Stomach (tissue), 8 donors: ENCODE measurements at regions not wholly inside any gene's neighbourhood (a gene's known extent, or its start where the extent isn't known, plus 50 kb on each side); places are given as distances from the start of the nearest gene placed in this dataset.

Experiments used
- DNase-seq, 2 donors: peaks; one replicate each; pipeline versions ENCODE4 v3.0.0 to v3.0.0-alpha.2; 2013 to 2019
- H3K27ac ChIP-seq, 5 donors: fragments of 200-600 bp in 4 of 5; sonication (generic) in 4 of 5; one replicate each; pipeline ENCODE4 v1.5.1; 2013 to 2019; ENCODE audit warnings: mild to moderate bottlenecking in 1 of 5, moderate library complexity in 1 of 5
- H3K27me3 ChIP-seq, 3 donors: fragments of 200-600 bp; sonication (generic); one replicate each; pipeline ENCODE4 v1.5.1; 2017 to 2019; ENCODE audit warnings: mixed run types in 1 of 3
- H3K36me3 ChIP-seq, 4 donors: fragments of 200-600 bp; sonication (generic); 1 replicate in 3 of 4; 2 replicates in 1 of 4; pipeline ENCODE4 v1.5.1; 2016 to 2019
- H3K4me1 ChIP-seq, 4 donors: fragments of 200-600 bp; sonication (generic); one replicate each; pipeline ENCODE4 v1.5.1; 2016 to 2019
- H3K4me3 ChIP-seq, 4 donors: fragments of 200-600 bp; sonication (generic) in 3 of 4; one replicate each; pipeline ENCODE4 v1.5.1; 2016 to 2019; ENCODE audit warnings: mild to moderate bottlenecking in 1 of 4
- H3K9me3 ChIP-seq, 4 donors: fragments of 200-600 bp; sonication (generic); one replicate each; pipeline ENCODE4 v1.5.1; 2016 to 2019
- EP300 ChIP-seq: sonication (generic); formaldehyde crosslinking; IDR thresholded peaks from one replicate; pipeline ENCODE4 v1.6.1; 2017; ENCODE audit warnings: antibody characterized with exemption
- POLR2A ChIP-seq, 4 donors: fragments of 450-650 bp; IDR thresholded peaks; one replicate each; pipeline ENCODE4 v1.6.1; 2016; ENCODE audit warnings: antibody characterized with exemption in 4 of 4, control low read depth in 2 of 4, mild to moderate bottlenecking in 1 of 4, moderate library complexity in 1 of 4
- POLR2AphosphoS5 ChIP-seq, 3 donors: sonication (generic); formaldehyde crosslinking; IDR thresholded peaks; one replicate each; pipeline ENCODE4 v1.6.1; 2016; ENCODE audit warnings: antibody characterized with exemption in 3 of 3
- WGBS, 5 donors: extraction: QIAGEN DNeasy Blood & Tissue Kit in 3 of 5; methylation state at CpG; one replicate each; pipeline versions ENCODE4 v1.1.5 to v1.1.7; 2013 to 2018; 5-methylcytosine and 5-hydroxymethylcytosine counted together
- intact Hi-C: fragments of 100-400 bp; cut with DNase I; formaldehyde crosslinking; loops from one replicate; pipeline ENCODE4 v1.15.1; 2023; ENCODE audit warnings: low total_unique reads
- TF ChIP-seq, protein P1 (sequence below), 7 experiments: fragments of 450-650 bp in 4 of 7; fragments of 200-600 bp in 3 of 7; sonication (generic) in 3 of 7; IDR thresholded peaks; one replicate each; pipeline ENCODE4 v1.5.1; 2016 to 2019; ENCODE audit warnings: antibody characterized with exemption in 7 of 7, control low read depth in 2 of 7, mild to moderate bottlenecking in 1 of 7
- donor health status: healthy with polysubstance abuse.
- donor health status: Bipolar disorder and iron deficiency.
- donor health status: healthy.

- DNase-seq: no peak
- Histone ChIP-seq H3K4me1 (no peaks in the 10 kb centered on the region), H3K36me3 (no peaks in the 10 kb centered on the region), H3K27me3 (peaks cover 0 to 82% (median 18%) of the 10 kb centered on the region in 3 donors), H3K27ac (no peak overlapping the region), H3K9me3 (no peaks in the 10 kb centered on the region), H3K4me3 (no peak overlapping the region)
- no peak for TF ChIP-seq POLR2AphosphoS5 (IDR thresholded peaks at IDR 0.05)
- TF ChIP-seq POLR2A (IDR thresholded peaks at IDR 0.05): no peak
- TF ChIP-seq, protein P1, sequence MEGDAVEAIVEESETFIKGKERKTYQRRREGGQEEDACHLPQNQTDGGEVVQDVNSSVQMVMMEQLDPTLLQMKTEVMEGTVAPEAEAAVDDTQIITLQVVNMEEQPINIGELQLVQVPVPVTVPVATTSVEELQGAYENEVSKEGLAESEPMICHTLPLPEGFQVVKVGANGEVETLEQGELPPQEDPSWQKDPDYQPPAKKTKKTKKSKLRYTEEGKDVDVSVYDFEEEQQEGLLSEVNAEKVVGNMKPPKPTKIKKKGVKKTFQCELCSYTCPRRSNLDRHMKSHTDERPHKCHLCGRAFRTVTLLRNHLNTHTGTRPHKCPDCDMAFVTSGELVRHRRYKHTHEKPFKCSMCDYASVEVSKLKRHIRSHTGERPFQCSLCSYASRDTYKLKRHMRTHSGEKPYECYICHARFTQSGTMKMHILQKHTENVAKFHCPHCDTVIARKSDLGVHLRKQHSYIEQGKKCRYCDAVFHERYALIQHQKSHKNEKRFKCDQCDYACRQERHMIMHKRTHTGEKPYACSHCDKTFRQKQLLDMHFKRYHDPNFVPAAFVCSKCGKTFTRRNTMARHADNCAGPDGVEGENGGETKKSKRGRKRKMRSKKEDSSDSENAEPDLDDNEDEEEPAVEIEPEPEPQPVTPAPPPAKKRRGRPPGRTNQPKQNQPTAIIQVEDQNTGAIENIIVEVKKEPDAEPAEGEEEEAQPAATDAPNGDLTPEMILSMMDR (IDR thresholded peaks at IDR 0.05): no peak
- TF ChIP-seq EP300: no peak
- WGBS, 5 donors: 72 to 80% (median 76%) methylated on average over 5 of the region's 5 CpGs
- intact Hi-C loops: no loop called here
These were observed 658.0 kb downstream of the PTPRU start for GRCh38 chr1:29894311-29894710.

DNA sequence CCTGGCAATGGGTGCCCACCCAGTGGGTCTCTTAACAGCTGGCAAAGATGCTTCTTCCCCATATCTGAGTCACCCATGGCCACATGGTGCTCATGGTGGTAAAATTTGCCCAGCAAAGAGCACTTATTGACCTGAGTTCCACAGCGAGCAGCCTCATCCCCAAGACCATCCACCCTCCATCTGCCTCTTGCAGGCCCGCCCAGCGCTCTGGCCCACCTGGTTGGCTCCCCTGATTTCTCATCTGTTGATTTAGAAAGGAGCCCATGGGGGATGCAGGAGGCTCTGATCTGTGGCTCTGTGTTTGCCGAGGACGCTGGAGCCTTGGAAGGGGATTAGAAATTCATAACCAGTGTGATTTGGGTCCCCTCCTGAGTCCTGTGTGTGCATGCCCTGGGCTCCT lies 657.5 kb downstream of the PTPRU start:
- Histone ChIP-seq H3K4me3 (no peak overlapping the region), H3K27me3 (peaks cover 0 to 77% (median 18%) of the 10 kb centered on the region in 3 donors), H3K36me3 (no peaks in the 10 kb centered on the region), H3K4me1 (no peaks in the 10 kb centered on the region), H3K27ac (no peak overlapping the region), H3K9me3 (no peaks in the 10 kb centered on the region)
- WGBS, 5 donors: 52 to 90% (median 85%) methylated on average over 4 to 5 of the region's 5 CpGs
- intact Hi-C loops: no loop called here
- DNase-seq: no peak
- TF ChIP-seq, protein P1 (IDR thresholded peaks at IDR 0.05): no peak
- TF ChIP-seq POLR2A (IDR thresholded peaks at IDR 0.05): no peak
- TF ChIP-seq EP300: no peak
- no peak for TF ChIP-seq POLR2AphosphoS5 (IDR thresholded peaks at IDR 0.05)

DNA sequence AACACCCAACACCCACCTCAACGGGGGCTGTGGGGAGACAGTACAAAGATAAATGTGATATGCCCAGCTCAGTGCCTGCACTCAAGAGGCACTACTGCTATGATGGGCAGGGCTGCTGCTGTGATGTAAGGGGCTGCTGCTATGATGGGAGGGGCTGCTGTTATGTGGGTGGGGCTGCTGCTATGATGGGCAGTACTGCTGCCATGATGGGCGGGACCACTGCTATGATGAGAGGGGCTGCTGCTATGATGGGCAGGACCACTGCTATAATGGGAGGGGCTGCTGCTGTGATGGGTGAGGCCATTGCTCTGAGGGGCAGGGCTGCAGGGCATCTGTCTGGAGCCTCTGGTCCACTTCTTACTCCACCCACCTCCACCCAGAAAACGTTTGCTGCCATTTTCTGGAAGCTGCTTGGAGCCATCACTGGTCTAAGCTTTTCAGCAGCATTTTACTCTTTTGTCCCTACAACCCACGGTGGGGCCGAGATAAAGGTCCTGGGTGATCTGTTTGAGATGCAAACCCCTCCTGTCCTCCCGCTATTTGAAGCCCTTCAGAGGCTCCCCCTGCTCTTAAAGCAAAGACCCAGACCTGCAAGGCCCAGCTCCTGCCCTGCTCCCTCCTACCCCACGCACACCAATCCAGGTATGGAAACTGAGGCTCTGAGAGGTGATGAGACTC lies 656.9 kb downstream of the PTPRU start:
- no peaks in the 10 kb centered on the region for H3K36me3 ChIP-seq
- no peak for DNase-seq
- TF ChIP-seq EP300: no peak
- TF ChIP-seq POLR2A (IDR thresholded peaks at IDR 0.05): no peak
- TF ChIP-seq POLR2AphosphoS5 (IDR thresholded peaks at IDR 0.05): no peak
- TF ChIP-seq, protein P1 (IDR thresholded peaks at IDR 0.05): no peak
- intact Hi-C loops: no loop called here
- H3K4me1 ChIP-seq: no peaks in the 10 kb centered on the region
- no peak overlapping the region for H3K27ac ChIP-seq
- H3K9me3 ChIP-seq: no peaks in the 10 kb centered on the region
- H3K4me3 ChIP-seq: no peak overlapping the region
- 58 to 70% (median 65%) methylated on average over 7 of the region's 7 CpGs for WGBS, 5 donors
- peaks cover 0 to 71% (median 18%) of the 10 kb centered on the region in 3 donors for H3K27me3 ChIP-seq

- no peaks in the 10 kb centered on the region for H3K36me3 ChIP-seq
- intact Hi-C loops: no loop called here
- no peak overlapping the region for H3K4me3 ChIP-seq
- TF ChIP-seq POLR2AphosphoS5 (IDR thresholded peaks at IDR 0.05) (no peak), POLR2A (IDR thresholded peaks at IDR 0.05) (no peak), EP300 (no peak)
- TF ChIP-seq, protein P1 (IDR thresholded peaks at IDR 0.05): no peak
- DNase-seq: no peak
- H3K4me1 ChIP-seq: no peaks in the 10 kb centered on the region
- peaks cover 0 to 62% (median 18%) of the 10 kb centered on the region in 3 donors for H3K27me3 ChIP-seq
- H3K9me3 ChIP-seq: no peaks in the 10 kb centered on the region
- WGBS, 5 donors: 54 to 79% (median 70%) methylated on average over 1 of the region's 1 CpG
- H3K27ac ChIP-seq: no peak overlapping the region
These were observed 655.9 kb downstream of the PTPRU start for GRCh38 chr1:29892247-29892646.
